Kidney tubule cell (primary cell): ENCODE measurements at regions not wholly inside any gene's neighbourhood (a gene's known extent, or its start where the extent isn't known, plus 50 kb on each side); places are given as distances from the start of the nearest gene placed in this dataset.
A peak's percentile ranks its signal among the peaks of the same experiment; 100 is the strongest.

ENCODE experiments used
- DNase-seq: peaks from one replicate; pipeline ENCODE4 v3.0.0-alpha.2; 2018; ENCODE audit warnings: low spot score

GRCh38 chr4:157781361-157781760 is 391.5 kb downstream of the GASK1B start:
- DNase-seq = no peak

GRCh38 chr4:157779081-157779480 is 393.7 kb downstream of the GASK1B start:
- no peak for DNase-seq

DNA sequence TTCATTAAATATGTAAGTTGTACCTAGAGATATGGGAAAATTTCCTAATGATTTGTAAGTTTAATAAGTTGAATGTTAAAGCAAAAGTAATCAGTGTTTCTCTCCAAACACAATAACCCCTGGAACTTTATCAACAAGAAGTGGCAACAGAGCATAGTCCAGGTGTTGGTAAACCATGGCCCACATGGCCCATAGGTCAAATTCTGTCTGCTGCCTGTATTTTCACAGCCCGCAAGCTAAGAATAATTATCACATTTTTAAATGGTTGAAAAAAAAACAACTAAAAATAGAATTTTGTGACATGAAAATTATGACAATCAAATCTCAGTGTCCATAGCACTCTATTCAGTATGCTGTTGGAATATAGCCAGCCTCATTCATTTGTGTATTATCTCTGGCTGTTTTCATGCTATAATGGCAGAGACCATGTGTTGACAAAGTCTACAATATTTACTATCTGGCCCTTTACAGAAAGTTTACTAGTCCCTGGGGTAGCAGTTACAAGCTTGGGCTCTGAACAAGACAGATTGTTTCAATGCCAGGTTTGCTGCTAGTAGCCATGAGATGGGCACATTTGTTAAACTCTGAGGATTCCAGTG is 395.8 kb downstream of the GASK1B start:
- DNase-seq = no peak

GRCh38 chr4:157775971-157776370 is 396.9 kb downstream of the GASK1B start:
- DNase-seq = no peak

GRCh38 chr4:157772907-157773306 is 399.9 kb downstream of the GASK1B start:
- DNase-seq = no peak

DNA sequence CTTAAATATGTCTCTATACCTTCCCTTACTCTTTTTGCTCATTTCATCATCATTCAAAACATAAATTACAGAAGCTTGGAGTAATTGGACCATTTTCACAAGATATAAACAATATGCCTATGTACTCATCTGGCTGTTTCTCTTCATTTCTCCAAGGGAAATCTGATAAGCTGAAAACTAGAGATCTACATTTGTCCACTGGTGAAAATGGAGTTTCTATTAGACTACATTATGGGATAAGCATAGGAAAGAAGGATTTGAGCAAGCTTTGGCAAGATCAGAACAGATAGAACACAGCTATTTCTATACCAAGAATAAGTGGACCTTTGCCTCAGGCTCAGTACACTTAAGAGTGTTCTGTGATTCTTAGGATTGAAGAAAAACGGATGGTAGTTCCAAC is 404.4 kb downstream of the GASK1B start:
- DNase-seq = no peak

DNA sequence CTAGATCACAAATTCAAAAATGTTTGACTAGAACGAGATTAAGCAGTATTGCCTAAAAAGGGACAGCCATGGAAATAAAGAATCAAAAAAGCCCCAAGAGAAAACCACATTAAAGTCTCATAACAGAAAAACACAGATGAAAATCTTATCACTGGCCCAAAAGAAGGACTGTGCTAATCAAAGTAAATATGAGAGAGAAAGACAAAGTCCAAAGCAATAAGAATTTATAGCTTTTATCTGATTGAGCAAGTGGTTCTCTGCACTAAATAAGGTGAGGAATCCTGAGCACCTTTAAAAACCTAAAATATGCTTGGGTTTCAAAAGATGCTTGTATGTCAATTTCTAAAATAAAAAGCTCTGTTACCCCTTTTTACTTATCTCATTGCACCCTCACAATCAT is 409.3 kb downstream of the GASK1B start:
- DNase-seq = no peak

DNA sequence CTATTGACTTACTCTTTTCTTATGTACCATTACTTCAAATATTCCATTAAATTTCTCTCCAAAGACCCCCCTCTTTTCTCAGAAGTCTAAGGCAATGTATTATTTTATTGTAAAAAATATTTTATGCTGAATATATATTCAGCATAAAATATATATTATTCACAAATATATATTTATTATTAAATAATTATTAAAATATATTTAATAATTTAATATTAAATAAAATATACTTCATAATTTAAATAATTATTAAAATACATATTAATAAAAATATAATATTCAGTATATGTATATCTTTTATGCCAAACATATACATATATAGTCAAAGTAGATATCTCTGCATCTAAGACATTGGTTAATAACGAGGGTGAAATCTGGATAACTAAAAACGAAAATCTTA is 418.4 kb downstream of the GASK1B start:
- no peak for DNase-seq

- no peak for DNase-seq
These were observed 421.2 kb downstream of the GASK1B start for GRCh38 chr4:157751631-157752030.

- no peak for DNase-seq
These were observed 431.2 kb downstream of the GASK1B start for GRCh38 chr4:157741642-157742041.

DNA sequence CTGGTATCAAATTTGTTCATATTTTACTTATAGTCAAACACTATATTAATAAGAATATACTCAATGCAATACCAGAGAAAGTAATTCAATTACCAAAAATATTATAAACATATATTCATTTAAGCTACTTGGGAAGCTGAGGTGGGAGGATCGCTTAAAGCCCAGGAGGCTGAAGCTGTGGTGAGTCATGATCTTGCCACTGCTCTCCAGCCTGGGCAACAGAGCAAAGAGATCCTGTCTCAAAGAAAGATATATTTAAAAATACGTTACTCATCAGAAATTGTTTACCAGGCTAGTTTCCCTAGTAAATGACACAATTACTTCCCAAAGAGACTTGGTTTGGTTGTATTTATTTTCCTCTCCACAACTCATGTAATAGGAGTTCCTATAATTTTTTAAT is 433.6 kb downstream of the GASK1B start:
- DNase-seq = peak; percentile 45

GRCh38 chr4:157728215-157728614 is 444.6 kb downstream of the GASK1B start:
- no peak for DNase-seq

DNA sequence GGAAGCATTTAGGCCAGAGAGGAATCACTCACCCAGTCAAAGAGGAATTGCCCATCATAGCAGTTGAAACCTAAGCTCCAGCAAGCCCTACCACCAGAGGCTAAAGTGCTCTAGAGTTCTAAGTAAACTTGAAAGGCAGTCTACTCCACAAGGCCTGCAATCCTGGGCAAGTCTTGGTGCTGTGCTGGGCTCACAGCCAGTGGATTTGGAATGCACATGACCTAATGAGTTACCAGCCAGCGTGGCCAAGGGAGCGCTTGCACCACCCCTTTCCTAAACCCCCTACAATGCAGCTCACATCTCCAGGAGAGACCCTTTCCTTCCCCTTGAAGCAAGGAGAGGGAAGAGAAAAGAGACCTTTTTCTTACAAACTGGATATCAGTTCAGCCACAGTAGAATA is 445.7 kb downstream of the GASK1B start:
- DNase-seq = no peak

- no peak for DNase-seq
These were observed 450.7 kb downstream of the GASK1B start for GRCh38 chr4:157722146-157722545.

- no peak for DNase-seq
These were observed 459.5 kb downstream of the GASK1B start for GRCh38 chr4:157713342-157713741.

- no peak for DNase-seq
These were observed 466.7 kb downstream of the GASK1B start for GRCh38 chr4:157706155-157706554.

GRCh38 chr4:157702831-157703230 is 470.0 kb downstream of the GASK1B start:
- no peak for DNase-seq

GRCh38 chr4:157701695-157701994 is 471.2 kb downstream of the GASK1B start:
- no peak for DNase-seq

- no peak for DNase-seq
These were observed 471.7 kb downstream of the GASK1B start for GRCh38 chr4:157700898-157701694.

- no peak for DNase-seq
These were observed 468.9 kb downstream of the GRIA2 start for GRCh38 chr4:157689476-157689875.

DNA sequence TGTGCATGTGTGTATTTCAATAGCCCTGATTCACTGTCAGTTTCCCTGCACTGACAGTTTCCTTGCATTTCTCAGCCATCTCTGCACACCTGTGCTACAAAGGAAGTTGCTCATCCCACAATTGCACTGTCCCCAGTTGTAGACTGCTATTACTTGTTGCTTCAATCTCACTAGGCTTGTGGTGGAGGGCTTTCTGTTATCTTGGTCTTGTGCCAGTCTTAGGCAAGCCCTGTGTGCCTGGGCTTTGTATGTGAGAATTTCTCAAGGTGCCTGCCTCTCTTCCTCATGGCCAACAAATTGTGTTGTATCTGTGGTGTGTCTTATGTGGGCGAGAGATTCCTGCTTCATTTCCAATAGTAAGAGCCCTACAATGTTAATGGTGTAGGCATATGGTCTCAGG is 467.4 kb downstream of the GRIA2 start:
- DNase-seq = no peak

DNA sequence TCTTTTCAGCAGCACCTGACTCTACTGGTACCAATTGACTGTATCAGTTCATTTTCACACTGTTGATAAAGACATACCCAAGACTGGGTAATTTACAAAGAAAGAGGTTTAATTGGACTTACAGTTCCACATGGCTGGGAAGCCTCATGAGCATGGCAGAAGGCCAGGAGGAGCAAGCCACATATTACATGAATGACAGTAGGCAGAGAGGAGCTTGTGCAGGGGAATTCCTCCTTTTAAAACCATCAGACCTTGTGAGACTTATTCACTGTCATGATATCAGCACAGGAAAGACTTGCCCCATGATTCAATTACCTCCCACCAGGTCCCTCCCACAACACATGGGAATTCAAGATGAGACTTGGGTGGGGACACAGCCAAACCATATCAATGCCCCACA is 458.8 kb downstream of the GRIA2 start:
- peak; percentile 69 for DNase-seq

DNA sequence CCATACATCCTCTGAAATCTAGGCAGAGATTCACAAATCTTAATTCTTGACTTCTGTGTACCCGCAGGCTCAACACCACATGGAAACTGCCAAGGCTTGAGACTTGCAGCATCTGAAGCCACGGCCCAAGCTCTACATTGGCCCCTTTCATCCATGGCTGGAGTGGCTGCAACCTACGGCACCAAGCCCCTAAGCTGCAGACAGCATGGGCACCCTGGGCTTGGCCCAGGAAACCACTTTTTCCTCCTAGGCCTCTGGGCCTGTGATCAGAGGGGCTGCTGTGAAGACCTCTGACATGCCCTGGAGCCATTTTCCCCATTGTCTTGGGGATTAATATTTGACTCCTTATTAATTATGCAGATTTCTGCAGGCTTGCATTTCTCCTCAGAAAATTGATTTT is 457.9 kb downstream of the GRIA2 start:
- no peak for DNase-seq

DNA sequence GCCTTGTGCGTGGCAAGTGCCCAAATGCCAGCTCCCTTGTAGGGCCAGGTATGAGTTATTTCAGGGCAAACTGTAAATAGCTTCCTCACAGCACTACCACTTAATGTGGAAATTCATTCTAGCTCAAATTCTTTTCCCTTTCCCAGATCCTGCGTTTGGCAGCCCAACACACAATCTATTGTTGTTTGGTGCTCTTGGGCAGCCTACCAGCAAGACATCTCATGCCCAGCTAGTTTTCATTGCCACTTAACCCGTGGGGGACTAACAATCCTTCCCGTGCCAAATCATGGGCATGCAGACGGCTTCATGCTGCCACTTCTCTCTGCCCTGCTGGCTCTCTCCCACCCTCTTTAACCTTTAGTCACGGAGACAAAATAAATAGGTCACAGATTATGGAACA is 454.2 kb downstream of the GRIA2 start:
- no peak for DNase-seq
